Neural progenitor cell (in vitro differentiated cells): ENCODE measurements at regions not wholly inside any gene's neighbourhood (a gene's known extent, or its start where the extent isn't known, plus 50 kb on each side); places are given as distances from the start of the nearest gene placed in this dataset.
"Not testable (repeated sequence)": the region's sequence is repeated elsewhere in the genome, so short reads cannot be mapped to it uniquely, and the experiment has no call there.

ENCODE experiments used
- DNase-seq: peaks from one replicate; pipeline ENCODE4 v3.0.0-alpha.2; 2016; ENCODE audit warnings: low spot score
- H2AFZ ChIP-seq: fragments of 200-600 bp; sonication (generic); replicated peaks from 2 replicates; pipeline ENCODE4 v1.6.1; 2016; ENCODE audit warnings: antibody characterized with exemption
- H3F3A ChIP-seq: fragments of 200-600 bp; sonication (generic); 2 replicates; pipeline ENCODE4 v1.6.1; 2016; ENCODE audit warnings: antibody characterized with exemption, low read depth
- H3K27ac ChIP-seq: fragments of 200-600 bp; sonication (generic); 2 replicates; pipeline ENCODE4 v1.5.1; 2016; ENCODE audit warnings: mild to moderate bottlenecking
- H3K27me3 ChIP-seq: fragments of 200-600 bp; sonication (generic); 2 replicates; pipeline ENCODE4 v1.6.1; 2016; ENCODE audit warnings: mild to moderate bottlenecking, moderate library complexity
- H3K36me3 ChIP-seq: fragments of 200-600 bp; sonication (generic); 2 replicates; pipeline ENCODE4 v1.5.1; 2016
- H3K4me1 ChIP-seq: fragments of 200-600 bp; sonication (generic); 2 replicates; pipeline ENCODE4 v1.6.1; 2016; ENCODE audit warnings: mixed run types
- H3K4me2 ChIP-seq: fragments of 200-600 bp; sonication (generic); 2 replicates; pipeline ENCODE4 v1.6.1; 2016
- H3K4me3 ChIP-seq: fragments of 200-600 bp; sonication (generic); 2 replicates; pipeline ENCODE4 v1.5.1; 2016
- H3K79me2 ChIP-seq: fragments of 200-600 bp; sonication (generic); 2 replicates; pipeline ENCODE4 v1.6.1; 2016; ENCODE audit warnings: low read depth
- H3K9ac ChIP-seq: fragments of 200-600 bp; sonication (generic); 2 replicates; pipeline ENCODE4 v1.6.1; 2016
- H3K9me3 ChIP-seq: fragments of 200-600 bp; sonication (generic); 2 replicates; pipeline ENCODE4 v1.5.1; 2016; ENCODE audit warnings: low read depth
- H4K20me1 ChIP-seq: fragments of 200-600 bp; sonication (generic); 2 replicates; pipeline ENCODE4 v1.6.1; 2016; ENCODE audit warnings: low read depth
- H3K27ac Mint-ChIP-seq: 3 replicates; pipeline ENCODE4 v1.8.0; 2021; ENCODE audit warnings: mixed read lengths
- H3K27me3 Mint-ChIP-seq: 2 replicates; pipeline ENCODE4 v1.8.0; 2022; ENCODE audit warnings: low read depth, mild to moderate bottlenecking, inconsistent platforms, moderate library complexity, mixed read lengths; ENCODE audit not compliant: insufficient read depth
- H3K36me3 Mint-ChIP-seq: 3 replicates; pipeline ENCODE4 v1.8.0; 2021; ENCODE audit warnings: mixed read lengths
- H3K4me1 Mint-ChIP-seq: 3 replicates; pipeline ENCODE4 v1.8.0; 2021; ENCODE audit warnings: mixed read lengths
- H3K4me3 Mint-ChIP-seq: 3 replicates; pipeline ENCODE4 v1.8.0; 2021; ENCODE audit warnings: mild to moderate bottlenecking, moderate library complexity, mixed read lengths
- H3K9me3 Mint-ChIP-seq: 3 replicates; pipeline ENCODE4 v1.8.0; 2020; ENCODE audit warnings: mixed read lengths
- CTCF ChIP-seq: fragments of 200-600 bp; sonication (generic); IDR thresholded peaks from 2 replicates; pipeline ENCODE4 v1.5.1; 2017; ENCODE audit warnings: antibody characterized with exemption, mild to moderate bottlenecking
- EZH2 ChIP-seq: fragments of 200-600 bp; sonication (generic); IDR thresholded peaks from 2 replicates; pipeline ENCODE4 v1.6.1; 2017; ENCODE audit warnings: antibody characterized with exemption, mild to moderate bottlenecking, moderate library complexity
- EZH2phosphoT487 ChIP-seq: fragments of 200-600 bp; sonication (generic); IDR thresholded peaks from 2 replicates; pipeline ENCODE4 v1.6.1; 2017; ENCODE audit warnings: antibody characterized with exemption

GRCh38 chr9:89690334-89690912, 85.6 kb downstream of the GADD45G start:
- no peak overlapping the region for H3K4me2 ChIP-seq
- TF ChIP-seq EZH2 (no peak), CTCF (no peak), EZH2phosphoT487 (no peak)
- H3K9me3 Mint-ChIP-seq = no peaks in the 10 kb centered on the region
- H3K4me1 Mint-ChIP-seq = peaks cover 22% of the 10 kb centered on the region
- H3K79me2 ChIP-seq = no peaks in the 10 kb centered on the region
- no peak overlapping the region for H3K4me3 Mint-ChIP-seq
- no peaks in the 10 kb centered on the region for H3K27me3 ChIP-seq
- H3F3A ChIP-seq = no peaks in the 10 kb centered on the region
- H3K9ac ChIP-seq = no peak overlapping the region
- no peak overlapping the region for H3K27ac ChIP-seq
- peaks cover 8% of the 10 kb centered on the region for H3K4me1 ChIP-seq
- DNase-seq = no peak
- no peaks in the 10 kb centered on the region for H3K9me3 ChIP-seq
- no peak overlapping the region for H3K27ac Mint-ChIP-seq
- H3K36me3 Mint-ChIP-seq = no peaks in the 10 kb centered on the region
- no peaks in the 10 kb centered on the region for H4K20me1 ChIP-seq
- H2AFZ ChIP-seq = no peak overlapping the region
- peaks cover 15% of the 10 kb centered on the region for H3K27me3 Mint-ChIP-seq
- H3K36me3 ChIP-seq = no peaks in the 10 kb centered on the region
- no peak overlapping the region for H3K4me3 ChIP-seq

- Histone ChIP-seq H4K20me1 (no peaks in the 10 kb centered on the region), H3K27me3 (no peaks in the 10 kb centered on the region), H3K36me3 (no peaks in the 10 kb centered on the region), H3K4me3 (peak overlapping the region; percentile 9), H3K9ac (no peak overlapping the region), H3K4me1 (peaks cover 14% of the 10 kb centered on the region), H3K4me2 (peak overlapping the region; percentile 62), H3K9me3 (no peaks in the 10 kb centered on the region), H2AFZ (no peak overlapping the region), H3F3A (no peaks in the 10 kb centered on the region), H3K27ac (no peak overlapping the region), H3K79me2 (no peaks in the 10 kb centered on the region)
- peak; percentile 36 for TF ChIP-seq EZH2phosphoT487
- TF ChIP-seq EZH2 = no peak
- TF ChIP-seq CTCF = peak; percentile 21
- Mint-ChIP-seq H3K9me3 (no peaks in the 10 kb centered on the region), H3K4me1 (peaks cover 29% of the 10 kb centered on the region), H3K27me3 (peaks cover 26% of the 10 kb centered on the region), H3K36me3 (no peaks in the 10 kb centered on the region), H3K4me3 (peak overlapping the region; percentile 8), H3K27ac (no peak overlapping the region)
- DNase-seq = peak; percentile 75
Measured at GRCh38 chr9:89695441-89695891, 90.7 kb downstream of the GADD45G start.

- not testable (repeated sequence) for DNase-seq, H3K9me3 ChIP-seq, H3K27ac ChIP-seq, H3K27ac Mint-ChIP-seq, H3K36me3 ChIP-seq, H3F3A ChIP-seq, H3K9me3 Mint-ChIP-seq, H4K20me1 ChIP-seq, H3K4me3 Mint-ChIP-seq, H3K27me3 ChIP-seq, H3K79me2 ChIP-seq, H2AFZ ChIP-seq, H3K9ac ChIP-seq, H3K36me3 Mint-ChIP-seq, H3K4me3 ChIP-seq
- H3K4me1 Mint-ChIP-seq = peaks cover 30% of the 10 kb centered on the region
- H3K4me2 ChIP-seq = peak overlapping the region; percentile 62
- H3K27me3 Mint-ChIP-seq = peaks cover 26% of the 10 kb centered on the region
- H3K4me1 ChIP-seq = peaks cover 14% of the 10 kb centered on the region
Measured at GRCh38 chr9:89695979-89696378, 91.2 kb downstream of the GADD45G start.

GRCh38 chr9:89696780-89697179, 92.0 kb downstream of the GADD45G start:
- Mint-ChIP-seq H3K4me3 (no peak overlapping the region), H3K36me3 (no peaks in the 10 kb centered on the region), H3K27ac (no peak overlapping the region), H3K27me3 (peaks cover 25% of the 10 kb centered on the region), H3K4me1 (peaks cover 33% of the 10 kb centered on the region), H3K9me3 (no peaks in the 10 kb centered on the region)
- Histone ChIP-seq H3K36me3 (no peaks in the 10 kb centered on the region), H3K79me2 (no peaks in the 10 kb centered on the region), H3K27me3 (no peaks in the 10 kb centered on the region), H3K4me3 (no peak overlapping the region), H3K27ac (no peak overlapping the region), H2AFZ (no peak overlapping the region), H3K9me3 (no peaks in the 10 kb centered on the region), H3K4me1 (peaks cover 14% of the 10 kb centered on the region), H4K20me1 (no peaks in the 10 kb centered on the region), H3K4me2 (no peak overlapping the region), H3K9ac (no peak overlapping the region), H3F3A (no peaks in the 10 kb centered on the region)
- DNase-seq = no peak
- TF ChIP-seq EZH2phosphoT487 (no peak), CTCF (no peak), EZH2 (no peak)
